NCI-H524 treated with DMSO at 0.1 percent for 48 hours (cell line): ENCODE measurements at regions not wholly inside any gene's neighbourhood (a gene's known extent, or its start where the extent isn't known, plus 50 kb on each side); places are given as distances from the start of the nearest gene placed in this dataset.
"Not testable (repeated sequence)": the region's sequence is repeated elsewhere in the genome, so short reads cannot be mapped to it uniquely, and the experiment has no call there.

Experiments
- DNase-seq: peaks from one replicate; lab custom pipeline; 2025; lab: John Stamatoyannopoulos, UW

- DNase-seq = not testable (repeated sequence)
Observed at GRCh38 chr3:105296182-105296822, 70.4 kb upstream of the ALCAM start.

- DNase-seq = no peak
Observed at GRCh38 chr3:105304487-105304886, 62.2 kb upstream of the ALCAM start.

GRCh38 chr3:105315144-105315543, 51.6 kb upstream of the ALCAM start:
- DNase-seq = no peak

- DNase-seq = no peak
Observed at GRCh38 chr3:105315815-105316214, 50.9 kb upstream of the ALCAM start.

- no peak for DNase-seq
Observed at GRCh38 chr3:105316331-105316730, 50.4 kb upstream of the ALCAM start.
